ENCODE measurements at regions not wholly inside any gene's neighbourhood (a gene's known extent, or its start where the extent isn't known, plus 50 kb on each side); places are given as distances from the start of the nearest gene placed in this dataset.

DNA sequence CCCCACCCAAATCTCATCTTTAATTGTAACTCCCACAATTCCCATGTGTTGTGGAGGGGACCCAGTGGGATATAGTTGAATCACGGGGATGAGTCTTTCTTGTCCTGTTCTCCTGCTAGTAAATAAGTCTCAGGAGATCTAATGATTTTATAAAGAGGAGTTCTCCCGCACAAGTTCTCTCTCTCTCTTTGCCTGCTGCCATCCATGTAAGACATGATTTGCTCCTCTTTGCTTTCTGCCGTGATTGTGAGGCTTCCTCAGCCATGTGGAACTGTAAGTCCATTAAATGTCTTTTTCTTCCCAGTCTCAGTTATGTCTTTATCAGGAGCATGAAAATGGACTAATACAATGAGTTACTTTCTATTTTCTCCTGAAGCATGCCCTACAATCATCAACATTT lies 1158.5 kb downstream of the CDH18 start:
- DNase-seq: no peak

DNA sequence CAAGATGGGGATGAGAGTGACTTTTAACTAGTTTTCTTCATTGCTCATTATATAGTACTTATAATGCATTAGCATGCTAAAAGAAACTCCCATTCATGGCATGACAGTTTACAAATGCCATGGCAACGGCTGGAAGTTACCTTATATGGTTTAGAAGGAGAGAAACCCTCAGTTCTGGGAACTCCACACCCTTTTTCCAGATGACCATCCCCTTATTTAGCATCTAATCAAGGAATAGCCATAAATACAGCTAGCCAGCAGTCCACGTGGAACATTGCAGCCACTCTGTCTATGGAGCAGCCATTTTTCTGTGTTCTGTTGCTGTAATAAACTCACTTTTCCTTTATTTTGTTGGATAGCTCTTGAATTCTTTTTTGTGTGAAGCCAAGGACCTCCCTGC lies 1137.8 kb downstream of the CDH18 start:
- DNase-seq: no peak

DNA sequence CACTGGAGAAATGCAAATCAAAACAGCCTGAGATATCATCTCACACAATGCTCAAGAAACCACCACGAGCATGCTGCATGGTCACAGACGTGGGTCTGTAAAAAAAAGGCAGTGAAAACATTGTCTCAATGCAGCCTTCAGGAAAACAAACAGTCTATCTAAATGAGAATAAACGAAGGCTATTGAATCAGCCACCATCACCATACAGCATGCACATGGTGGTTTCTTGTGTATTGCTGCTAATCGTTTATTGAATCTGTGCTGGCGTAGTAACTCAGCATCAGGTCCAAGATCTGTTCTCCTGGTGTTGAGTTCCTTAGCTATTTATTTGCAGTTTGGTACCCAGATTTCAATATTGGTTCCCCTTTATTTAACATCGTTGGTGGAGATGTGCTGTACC lies 1115.0 kb downstream of the CDH18 start:
- no peak for DNase-seq

GRCh38 chr5:18876565-18876964 lies 1111.4 kb downstream of the CDH18 start:
- DNase-seq: no peak

GRCh38 chr5:18881615-18882014 lies 1106.4 kb downstream of the CDH18 start:
- DNase-seq: no peak

DNA sequence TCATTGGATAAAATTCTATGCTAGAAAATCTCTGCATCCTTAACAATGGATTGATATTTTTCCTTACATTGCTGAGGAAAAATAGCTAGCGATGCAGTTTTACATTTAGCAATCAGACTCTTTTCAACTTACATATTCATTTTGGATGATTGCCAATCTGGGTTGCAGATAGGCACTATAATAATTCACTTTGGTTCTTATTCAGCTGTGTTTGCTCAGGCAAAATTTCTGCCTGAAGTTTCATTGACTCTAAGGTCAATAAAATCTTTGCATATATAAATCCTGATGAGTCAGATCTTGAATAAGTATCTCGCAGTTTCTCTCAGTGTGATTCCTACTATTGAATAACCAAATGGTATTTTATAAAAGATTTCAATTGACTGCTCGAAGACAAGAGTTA lies 1105.8 kb downstream of the CDH18 start:
- DNase-seq: no peak

- no peak for DNase-seq
Measured at GRCh38 chr5:18888821-18889220, 1099.2 kb downstream of the CDH18 start.

- no peak for DNase-seq
Measured at GRCh38 chr5:18900644-18901043, 1087.4 kb downstream of the CDH18 start.

DNA sequence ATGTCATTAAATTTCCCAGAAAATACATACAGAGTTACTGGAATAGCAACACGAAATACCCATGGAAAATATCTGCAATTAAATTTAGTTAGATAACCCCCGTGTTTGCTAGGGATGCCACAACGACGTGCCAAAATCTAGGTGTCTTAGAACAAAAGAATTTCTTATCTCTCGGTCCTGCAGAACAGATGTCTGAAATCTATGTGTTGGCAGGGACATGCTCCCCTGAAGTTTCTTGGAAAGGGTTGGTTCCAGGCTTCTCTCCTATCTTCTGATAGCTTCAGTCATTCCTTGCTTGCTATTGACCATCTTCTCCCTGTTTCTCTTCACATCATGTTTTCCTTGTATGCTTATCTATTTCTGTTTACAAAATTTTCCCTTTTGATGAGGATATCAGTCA lies 1067.0 kb downstream of the CDH18 start:
- DNase-seq: no peak

- no peak for DNase-seq
Measured at GRCh38 chr5:18932081-18932480, 1055.9 kb downstream of the CDH18 start.

- no peak for DNase-seq
Measured at GRCh38 chr5:18944771-18945170, 1043.2 kb downstream of the CDH18 start.

GRCh38 chr5:18954239-18954638 lies 1033.8 kb downstream of the CDH18 start:
- no peak for DNase-seq

- DNase-seq: no peak
Measured at GRCh38 chr5:18959535-18959934, 1028.5 kb downstream of the CDH18 start.

- DNase-seq: no peak
Measured at GRCh38 chr5:18961234-18961633, 1026.8 kb downstream of the CDH18 start.

DNA sequence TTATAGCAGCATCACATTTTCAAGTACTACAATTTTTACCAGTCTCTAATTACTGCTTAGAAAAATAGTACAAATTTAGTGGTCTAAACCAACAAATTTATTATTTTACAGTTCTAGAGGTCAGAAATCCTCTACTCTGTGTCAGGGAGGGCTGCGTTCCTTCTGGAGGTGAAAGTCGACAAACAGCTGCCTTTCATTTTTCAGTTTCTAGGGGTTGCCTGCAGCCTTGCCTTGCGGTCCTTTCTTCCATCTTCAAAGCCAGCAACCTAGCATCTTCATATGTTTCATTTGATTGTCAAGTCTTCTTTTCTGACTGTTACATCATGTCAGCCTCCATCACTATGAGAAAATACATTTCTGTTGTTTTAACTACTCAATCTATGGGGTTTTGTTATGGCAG lies 1022.1 kb downstream of the CDH18 start:
- no peak for DNase-seq

DNA sequence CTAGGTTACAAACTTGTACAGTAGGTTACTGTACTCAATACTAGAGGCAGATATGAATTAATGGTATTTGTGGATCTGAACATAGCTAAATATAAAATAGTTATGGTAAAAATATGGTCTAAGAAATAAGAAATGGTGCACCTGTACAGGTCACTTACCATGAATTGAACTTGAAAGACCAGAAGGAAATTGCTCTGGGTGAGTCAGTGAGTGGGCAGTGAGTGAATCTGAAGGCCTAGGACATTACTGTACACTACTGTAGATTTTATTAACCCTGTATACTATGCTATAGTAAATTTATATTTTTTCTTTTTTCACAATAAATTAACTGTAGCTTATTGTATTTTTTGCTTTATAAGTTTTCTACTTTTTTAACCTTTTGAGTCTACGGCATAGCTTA lies 1020.4 kb downstream of the CDH18 start:
- DNase-seq: no peak

- no peak for DNase-seq
Measured at GRCh38 chr5:18968966-18969365, 1019.0 kb downstream of the CDH18 start.

DNA sequence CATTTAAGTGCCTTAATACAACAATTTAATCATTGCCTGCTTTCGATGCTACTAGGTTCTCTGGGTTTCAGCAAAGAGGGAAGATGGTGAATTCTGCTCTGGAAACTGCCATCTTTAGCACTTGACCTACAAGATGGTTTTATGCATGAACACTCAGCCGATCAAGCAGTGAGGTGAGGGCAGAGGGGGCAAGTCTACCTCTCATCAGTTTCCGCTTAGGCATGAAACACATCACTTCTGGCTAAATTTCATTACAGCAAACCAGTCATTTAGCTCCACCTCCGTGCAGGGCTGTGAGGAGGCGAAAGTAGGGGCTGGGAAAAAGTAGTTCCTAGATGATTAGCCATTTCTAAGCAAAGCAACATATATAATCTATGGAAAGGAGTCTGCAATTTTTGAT lies 1018.0 kb downstream of the CDH18 start:
- DNase-seq: no peak

DNA sequence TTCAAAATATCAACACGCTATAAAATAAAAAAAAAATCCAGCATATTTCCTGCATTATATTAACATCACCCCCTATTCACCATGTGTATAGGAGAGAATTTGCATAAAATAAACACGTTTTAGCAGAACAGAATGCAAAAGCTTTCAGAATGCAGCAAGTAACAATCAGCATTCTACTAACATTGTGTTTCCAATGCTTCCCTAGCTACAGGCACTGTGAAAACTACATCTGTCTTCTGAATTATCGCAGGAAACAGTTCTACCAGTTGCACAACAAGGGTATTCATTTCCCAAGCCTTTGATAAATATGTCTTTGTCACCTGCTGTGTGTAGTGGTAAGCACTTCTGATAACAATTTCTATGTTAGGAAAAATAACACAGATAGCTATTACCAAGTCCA lies 1015.8 kb downstream of the CDH18 start:
- DNase-seq: no peak

GRCh38 chr5:18975624-18976023 lies 1012.4 kb downstream of the CDH18 start:
- DNase-seq: no peak

DNA sequence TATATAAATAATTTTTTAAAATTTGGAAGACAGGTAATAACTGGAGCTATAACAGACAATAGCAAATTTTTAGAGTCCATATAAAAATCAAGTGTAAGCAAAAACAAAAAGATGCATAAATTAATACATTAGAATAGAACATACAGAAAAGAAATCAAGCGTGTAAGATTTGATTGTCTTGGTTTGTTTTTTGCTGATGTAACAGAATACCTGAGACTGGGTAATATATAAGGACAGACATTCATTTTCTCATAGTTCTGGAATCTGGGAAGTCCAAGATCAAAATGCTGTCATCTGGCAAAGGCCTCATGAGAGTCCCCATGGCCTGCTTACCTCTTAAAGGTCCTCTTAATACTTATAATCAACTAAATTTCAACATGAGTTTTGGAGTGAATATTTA lies 1010.1 kb downstream of the CDH18 start:
- DNase-seq: no peak

- DNase-seq: no peak
Measured at GRCh38 chr5:18984559-18985080, 1003.4 kb downstream of the CDH18 start.

- no peak for DNase-seq
Measured at GRCh38 chr5:18985171-18985758, 1002.7 kb downstream of the CDH18 start.

- no peak for DNase-seq
Measured at GRCh38 chr5:18987101-18987500, 1000.9 kb downstream of the CDH18 start.

DNA sequence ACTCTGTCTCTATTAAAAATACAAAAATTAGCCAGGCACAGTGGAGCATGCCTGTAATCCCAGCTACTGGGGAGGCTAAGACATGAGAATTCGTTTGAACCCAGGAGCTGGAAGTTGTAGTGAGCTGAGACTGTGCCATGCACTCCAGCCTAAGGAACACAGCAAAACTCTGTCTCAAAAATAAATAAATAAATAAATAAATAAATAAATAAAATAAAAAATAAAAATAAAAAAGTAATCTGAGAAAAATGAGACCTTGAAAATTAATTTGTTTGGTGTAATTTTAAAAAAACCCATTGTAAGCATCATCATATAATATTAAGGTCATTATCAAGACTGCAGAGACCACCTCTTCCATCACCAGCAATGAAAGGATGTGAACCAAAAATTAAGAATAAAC lies 997.1 kb downstream of the CDH18 start:
- no peak for DNase-seq

DNA sequence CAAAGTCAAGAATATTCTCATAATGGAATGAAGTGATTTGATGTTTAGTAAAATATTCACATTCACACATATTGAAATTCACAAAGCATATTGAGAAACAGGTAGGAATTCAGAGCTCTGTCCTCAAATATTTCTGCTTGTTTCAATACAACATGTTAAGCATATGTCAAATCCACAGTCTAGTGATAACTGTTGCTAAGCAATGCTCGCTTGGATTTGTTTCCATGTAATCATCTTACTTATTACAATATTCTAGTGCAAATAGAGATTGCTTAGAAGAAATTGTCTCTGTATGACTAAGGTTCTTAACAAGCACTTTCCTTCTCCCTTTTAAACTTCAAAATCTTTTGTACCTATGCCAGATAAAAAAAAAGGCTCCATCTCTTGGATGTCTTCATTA lies 995.7 kb downstream of the CDH18 start:
- no peak for DNase-seq
